Glutamatergic neuron (in vitro differentiated cells): ENCODE measurements at regions not wholly inside any gene's neighbourhood (a gene's known extent, or its start where the extent isn't known, plus 50 kb on each side); places are given as distances from the start of the nearest gene placed in this dataset.

Experiments used
- DNase-seq: peaks from one replicate; pipeline ENCODE4 v3.0.0; 2022
- H3K27ac Mint-ChIP-seq: one replicate; pipeline ENCODE4 v1.8.0; 2020; ENCODE audit warnings: mild to moderate bottlenecking, mixed read lengths, inconsistent platforms; ENCODE audit not compliant: unreplicated experiment
- H3K27me3 Mint-ChIP-seq: one replicate; pipeline ENCODE4 v1.8.0; 2020; ENCODE audit warnings: mild to moderate bottlenecking, moderate library complexity, mixed read lengths, inconsistent platforms; ENCODE audit not compliant: unreplicated experiment
- H3K36me3 Mint-ChIP-seq: one replicate; pipeline ENCODE4 v1.8.0; 2020; ENCODE audit warnings: mild to moderate bottlenecking, mixed read lengths, inconsistent platforms; ENCODE audit not compliant: unreplicated experiment
- H3K4me1 Mint-ChIP-seq: one replicate; pipeline ENCODE4 v1.8.0; 2020; ENCODE audit warnings: mild to moderate bottlenecking, low read depth, mixed read lengths, inconsistent platforms; ENCODE audit not compliant: unreplicated experiment
- H3K4me3 Mint-ChIP-seq: one replicate; pipeline ENCODE4 v1.8.0; 2020; ENCODE audit warnings: mild to moderate bottlenecking, mixed read lengths, inconsistent platforms; ENCODE audit not compliant: unreplicated experiment
- H3K9me3 Mint-ChIP-seq: one replicate; pipeline ENCODE4 v1.8.0; 2020; ENCODE audit warnings: mild to moderate bottlenecking, moderate library complexity, mixed read lengths, inconsistent platforms; ENCODE audit not compliant: unreplicated experiment
- CTCF ChIP-seq: fragments of 200-600 bp; sonication (generic); IDR thresholded peaks from one replicate; pipeline ENCODE4 v1.5.0; 2021; ENCODE audit not compliant: partially characterized antibody, unreplicated experiment

GRCh38 chr6:925656-926213, 232.8 kb upstream of the EXOC2 start:
- peaks cover 7% of the 10 kb centered on the region for H3K9me3 Mint-ChIP-seq
- no peak for DNase-seq
- TF ChIP-seq CTCF, result no peak
- H3K36me3 Mint-ChIP-seq, result peaks cover 26% of the 10 kb centered on the region
- H3K27me3 Mint-ChIP-seq, result peaks cover 6% of the 10 kb centered on the region
- no peak overlapping the region for H3K4me3 Mint-ChIP-seq
- no peak overlapping the region for H3K27ac Mint-ChIP-seq
- no peaks in the 10 kb centered on the region for H3K4me1 Mint-ChIP-seq

- H3K4me1 Mint-ChIP-seq, result no peaks in the 10 kb centered on the region
- peaks cover 6% of the 10 kb centered on the region for H3K27me3 Mint-ChIP-seq
- no peak for TF ChIP-seq CTCF
- H3K4me3 Mint-ChIP-seq, result no peak overlapping the region
- peaks cover 10% of the 10 kb centered on the region for H3K9me3 Mint-ChIP-seq
- no peak for DNase-seq
- peaks cover 33% of the 10 kb centered on the region for H3K36me3 Mint-ChIP-seq
- no peak overlapping the region for H3K27ac Mint-ChIP-seq
Observed at GRCh38 chr6:924661-925060, 231.7 kb upstream of the EXOC2 start.

GRCh38 chr6:921400-921799, 228.5 kb upstream of the EXOC2 start:
- Mint-ChIP-seq H3K36me3 (peaks cover 36% of the 10 kb centered on the region), H3K4me3 (no peak overlapping the region), H3K27me3 (peaks cover 6% of the 10 kb centered on the region), H3K27ac (no peak overlapping the region), H3K4me1 (no peaks in the 10 kb centered on the region), H3K9me3 (peaks cover 10% of the 10 kb centered on the region)
- no peak for TF ChIP-seq CTCF
- DNase-seq, result no peak

- TF ChIP-seq CTCF, result no peak
- Mint-ChIP-seq H3K4me1 (no peaks in the 10 kb centered on the region), H3K27ac (no peak overlapping the region), H3K36me3 (peaks cover 37% of the 10 kb centered on the region), H3K4me3 (no peak overlapping the region), H3K9me3 (peaks cover 10% of the 10 kb centered on the region), H3K27me3 (peaks cover 6% of the 10 kb centered on the region)
- no peak for DNase-seq
Observed at GRCh38 chr6:920512-920911, 227.6 kb upstream of the EXOC2 start.

- H3K36me3 Mint-ChIP-seq, result peaks cover 37% of the 10 kb centered on the region
- no peak for DNase-seq
- TF ChIP-seq CTCF, result no peak
- peaks cover 6% of the 10 kb centered on the region for H3K27me3 Mint-ChIP-seq
- peaks cover 10% of the 10 kb centered on the region for H3K9me3 Mint-ChIP-seq
- H3K4me3 Mint-ChIP-seq, result no peak overlapping the region
- H3K4me1 Mint-ChIP-seq, result no peaks in the 10 kb centered on the region
- no peak overlapping the region for H3K27ac Mint-ChIP-seq
Observed at GRCh38 chr6:919500-919899, 226.6 kb upstream of the EXOC2 start.
